ENCODE measurements at regions not wholly inside any gene's neighbourhood (a gene's known extent, or its start where the extent isn't known, plus 50 kb on each side); places are given as distances from the start of the nearest gene placed in this dataset.

GRCh38 chr16:6656760-6657159 lies 675.9 kb upstream of the RBFOX1 start:
- no peaks in the 10 kb centered on the region; a peak in 2 of 5 replicates for H3K27me3 ChIP-seq (ENCODE audit: control insufficient read depth in 1 of 2, insufficient read depth in 2 of 2, low read length in 2 of 2)
- ATAC-seq (no peak), FAIRE-seq (no peak), DNase-seq (ENCODE audit: low spot score) (no peak)
- BruUV-seq (replicated peaks): no TSS peak
- ChIA-PET POLR2A (no interaction called here), CTCF (ENCODE audit: low intra/inter-chr PET ratio, low total read pairs) (no interaction called here)
- no peak overlapping the region for H3K4me2 ChIP-seq (ENCODE audit: low read depth, low read length)
- H3K36me3 ChIP-seq (replicated peaks in 1 of 2; ENCODE audit: control insufficient read depth in 1 of 2, insufficient read depth in 2 of 2, low read length in 2 of 2): no peaks in the 10 kb centered on the region
- H3K9me3 ChIP-seq (ENCODE audit: low read length): no peaks in the 10 kb centered on the region
- in situ Hi-C loops (cut with HindIII; ENCODE audit: extremely low pct_ligation_motif_present, low pct_unique_long_range_greater_than_20kb): no loop called here
- H3K4me1 ChIP-seq (ENCODE audit: insufficient read depth, low read length): no peaks in the 10 kb centered on the region
- H3K4me3 ChIP-seq (replicated peaks in 1 of 3; ENCODE audit: insufficient read depth in 1 of 3, low read depth in 2 of 3, low read length in 3 of 3): no peak overlapping the region
- no peak overlapping the region for H3K27ac ChIP-seq (ENCODE audit: extremely low read length, insufficient read depth, low read length)
- TF ChIP-seq ZZZ3 (CRISPR knock-in tag; IDR thresholded peaks at IDR 0.05; ENCODE audit: borderline replicate concordance) (no peak), SPEN (CRISPR knock-in tag; IDR thresholded peaks at IDR 0.05; ENCODE audit: low read depth) (no peak), ZBTB39 (CRISPR knock-in tag; IDR thresholded peaks at IDR 0.05) (no peak), HNRNPH1 (optimal IDR thresholded peaks at IDR 0.05; ENCODE audit: low read depth, low read length) (no peak), HNRNPK (IDR thresholded peaks at IDR 0.05; ENCODE audit: low read depth, low read length, poor library complexity, severe bottlenecking) (peak; percentile 70), ZNF225 (CRISPR knock-in tag; IDR thresholded peaks at IDR 0.05) (no peak), KAT8 (CRISPR knock-in tag; IDR thresholded peaks at IDR 0.05) (no peak), ZNF792 (CRISPR knock-in tag; IDR thresholded peaks at IDR 0.05) (no peak), PCBP2 (optimal IDR thresholded peaks at IDR 0.05; ENCODE audit: low read depth, low read length, poor library complexity, severe bottlenecking) (peak; percentile 90), GZF1 (CRISPR knock-in tag; IDR thresholded peaks at IDR 0.05) (no peak), ATF7 (IDR thresholded peaks at IDR 0.05) (no peak), ATF7 (CRISPR knock-in tag; IDR thresholded peaks at IDR 0.05) (no peak), ZBTB42 (CRISPR knock-in tag; IDR thresholded peaks at IDR 0.05) (no peak), PRDM4 (CRISPR knock-in tag; IDR thresholded peaks at IDR 0.05; ENCODE audit: borderline replicate concordance) (no peak), PREB (CRISPR knock-in tag; IDR thresholded peaks at IDR 0.05) (no peak), PHF20 (CRISPR knock-in tag; IDR thresholded peaks at IDR 0.05) (no peak)
- no peak overlapping the region for H3K9ac ChIP-seq (ENCODE audit: insufficient read depth, low read depth, low read length)
- H3K79me2 ChIP-seq (ENCODE audit: insufficient read depth, low read length): no peaks in the 10 kb centered on the region
- no peak overlapping the region for H2AFZ ChIP-seq (ENCODE audit: low read length)
- intact Hi-C loops (cut with micrococcal nuclease; ENCODE audit: unreplicated experiment): no loop called here
- no peaks in the 10 kb centered on the region for H4K20me1 ChIP-seq (ENCODE audit: insufficient read depth, low read length)

All from HepG2 (cell line).